ENCODE measurements at regions not wholly inside any gene's neighbourhood (a gene's known extent, or its start where the extent isn't known, plus 50 kb on each side); places are given as distances from the start of the nearest gene placed in this dataset.

- H3K9ac ChIP-seq, result no peak overlapping the region
- H3K4me2 ChIP-seq, result peak overlapping the region; percentile 12; the same call in 1 of the 2 replicates
- peaks cover 5% of the 10 kb centered on the region; the same call in 1 of the 2 replicates for H4K20me1 ChIP-seq
- peaks cover 7% of the 10 kb centered on the region for H3K9me3 ChIP-seq
- no peak overlapping the region for H3K27ac ChIP-seq
- no peaks in the 10 kb centered on the region for H3K36me3 ChIP-seq
- peaks cover 35% of the 10 kb centered on the region for H3K27me3 ChIP-seq
- no peak overlapping the region for H3K4me3 ChIP-seq
- peaks cover 15% of the 10 kb centered on the region for H3K4me1 ChIP-seq
- no peak for TF ChIP-seq Cebpa-rat (IDR thresholded peaks at IDR 0.05)
Measured at GRCh38 chr3:44021651-44022594, 219.8 kb upstream of the TOPAZ1 start.

GRCh38 chr3:44023961-44024593 lies 217.6 kb upstream of the TOPAZ1 start:
- no peak overlapping the region for H3K27ac ChIP-seq

GRCh38 chr3:44026220-44026865 lies 215.3 kb upstream of the TOPAZ1 start:
- Histone ChIP-seq H3K4me2 (no peak overlapping the region), H4K20me1 (peaks cover 5% of the 10 kb centered on the region; the same call in 1 of the 2 replicates), H3K27ac (no peak overlapping the region), H3K9ac (no peak overlapping the region), H3K36me3 (no peaks in the 10 kb centered on the region), H3K4me3 (no peak overlapping the region), H3K27me3 (peaks cover 18% of the 10 kb centered on the region), H3K9me3 (peaks cover 7% of the 10 kb centered on the region), H3K4me1 (peaks cover 11% of the 10 kb centered on the region; the same call in 1 of the 2 replicates)
- TF ChIP-seq Cebpa-rat (IDR thresholded peaks at IDR 0.05), result no peak

More at GRCh38 chr3:44023961-44024593, 217.6 kb upstream of the TOPAZ1 start:
- H3K27me3 ChIP-seq, result peaks cover 35% of the 10 kb centered on the region
- no peak overlapping the region for H3K9ac ChIP-seq
- no peaks in the 10 kb centered on the region for H3K36me3 ChIP-seq
- H3K4me3 ChIP-seq, result no peak overlapping the region
- no peak overlapping the region for H3K4me2 ChIP-seq
- peaks cover 7% of the 10 kb centered on the region for H3K9me3 ChIP-seq
- H3K4me1 ChIP-seq, result peaks cover 11% of the 10 kb centered on the region; the same call in 1 of the 2 replicates
- H4K20me1 ChIP-seq, result peaks cover 5% of the 10 kb centered on the region; the same call in 1 of the 2 replicates
- TF ChIP-seq Cebpa-rat (IDR thresholded peaks at IDR 0.05), result no peak

GRCh38 chr3:44029100-44029499 lies 212.6 kb upstream of the TOPAZ1 start:
- Histone ChIP-seq H3K9me3 (no peaks in the 10 kb centered on the region), H3K36me3 (no peaks in the 10 kb centered on the region), H3K9ac (no peak overlapping the region), H3K4me3 (no peak overlapping the region), H3K4me1 (no peaks in the 10 kb centered on the region), H3K27ac (no peak overlapping the region), H4K20me1 (no peaks in the 10 kb centered on the region), H3K27me3 (no peaks in the 10 kb centered on the region), H3K4me2 (no peak overlapping the region)
- no peak for TF ChIP-seq Cebpa-rat (IDR thresholded peaks at IDR 0.05)

GRCh38 chr3:44030285-44030684 lies 211.4 kb upstream of the TOPAZ1 start:
- Histone ChIP-seq H3K4me2 (no peak overlapping the region), H3K27ac (no peak overlapping the region), H3K9me3 (no peaks in the 10 kb centered on the region), H3K4me1 (no peaks in the 10 kb centered on the region), H3K36me3 (no peaks in the 10 kb centered on the region), H3K9ac (no peak overlapping the region), H3K4me3 (no peak overlapping the region), H4K20me1 (no peaks in the 10 kb centered on the region), H3K27me3 (no peaks in the 10 kb centered on the region)
- no peak for TF ChIP-seq Cebpa-rat (IDR thresholded peaks at IDR 0.05)

- no peaks in the 10 kb centered on the region for H3K27me3 ChIP-seq
- H3K4me3 ChIP-seq, result no peak overlapping the region
- H3K9ac ChIP-seq, result no peak overlapping the region
- no peak overlapping the region for H3K4me2 ChIP-seq
- no peaks in the 10 kb centered on the region for H3K9me3 ChIP-seq
- no peaks in the 10 kb centered on the region for H4K20me1 ChIP-seq
- H3K27ac ChIP-seq, result no peak overlapping the region
- H3K4me1 ChIP-seq, result no peaks in the 10 kb centered on the region
- H3K36me3 ChIP-seq, result no peaks in the 10 kb centered on the region
- TF ChIP-seq Cebpa-rat (IDR thresholded peaks at IDR 0.05), result no peak
Measured at GRCh38 chr3:44030687-44031305, 210.9 kb upstream of the TOPAZ1 start.

- no peak overlapping the region for H3K9ac ChIP-seq
Measured at GRCh38 chr3:44031387-44032380, 210.0 kb upstream of the TOPAZ1 start.

GRCh38 chr3:44032487-44032886 lies 209.2 kb upstream of the TOPAZ1 start:
- Histone ChIP-seq H3K9ac (no peak overlapping the region), H3K4me3 (no peak overlapping the region), H3K36me3 (no peaks in the 10 kb centered on the region), H3K27me3 (no peaks in the 10 kb centered on the region), H3K4me1 (no peaks in the 10 kb centered on the region), H4K20me1 (no peaks in the 10 kb centered on the region), H3K9me3 (no peaks in the 10 kb centered on the region), H3K4me2 (no peak overlapping the region), H3K27ac (no peak overlapping the region)
- TF ChIP-seq Cebpa-rat (IDR thresholded peaks at IDR 0.05), result no peak

More at GRCh38 chr3:44031387-44032380, 210.0 kb upstream of the TOPAZ1 start:
- Histone ChIP-seq H3K9me3 (no peaks in the 10 kb centered on the region), H3K27ac (no peak overlapping the region), H4K20me1 (no peaks in the 10 kb centered on the region), H3K4me3 (no peak overlapping the region), H3K4me2 (no peak overlapping the region), H3K36me3 (no peaks in the 10 kb centered on the region), H3K4me1 (no peaks in the 10 kb centered on the region), H3K27me3 (no peaks in the 10 kb centered on the region)
- no peak for TF ChIP-seq Cebpa-rat (IDR thresholded peaks at IDR 0.05)

All from BLaER1 (cell line).